Activated CD8-positive, alpha-beta memory T cell treated with anti-CD3 and anti-CD28 coated beads, Interleukin-2, amount 10 ng/mL, durations not matched to agents 7 days and 5 days (primary cell): ENCODE measurements at regions not wholly inside any gene's neighbourhood (a gene's known extent, or its start where the extent isn't known, plus 50 kb on each side); places are given as distances from the start of the nearest gene placed in this dataset.
"Not testable (repeated sequence)": the region's sequence is repeated elsewhere in the genome, so short reads cannot be mapped to it uniquely, and the experiment has no call there.

ENCODE experiments used
- ATAC-seq: fragments of 150-1000 bp; cut with Tn5 transposase; one replicate; pipeline ENCODE4 v1.10.0; 2021; ENCODE audit warnings: moderate library complexity
- CTCF ChIA-PET: fragments of 350-600 bp; sonication (Branson Sonifier 250); formaldehyde crosslinking; loops from one replicate; lab custom pipeline; 2021; ENCODE audit warnings: antibody characterized with exemption; lab: Charles Lee
- DNase-seq: peaks from one replicate; pipeline ENCODE4 v3.0.0-alpha.2; 2020
- H3K27ac Mint-ChIP-seq: one replicate; pipeline ENCODE4 v1.8.0; 2021; ENCODE audit warnings: mild to moderate bottlenecking, mixed read lengths
- H3K27me3 Mint-ChIP-seq: one replicate; pipeline ENCODE4 v1.8.0; 2021; ENCODE audit warnings: mixed read lengths
- H3K36me3 Mint-ChIP-seq: one replicate; pipeline ENCODE4 v1.8.0; 2021; ENCODE audit warnings: mild to moderate bottlenecking, mixed read lengths
- H3K4me1 Mint-ChIP-seq: one replicate; pipeline ENCODE4 v1.8.0; 2021; ENCODE audit warnings: mixed read lengths
- H3K4me3 Mint-ChIP-seq: one replicate; pipeline ENCODE4 v1.8.0; 2021; ENCODE audit warnings: mild to moderate bottlenecking, moderate library complexity, mixed read lengths
- H3K9me3 Mint-ChIP-seq: one replicate; pipeline ENCODE4 v1.8.0; 2022; ENCODE audit warnings: low read depth, mixed read lengths

DNA sequence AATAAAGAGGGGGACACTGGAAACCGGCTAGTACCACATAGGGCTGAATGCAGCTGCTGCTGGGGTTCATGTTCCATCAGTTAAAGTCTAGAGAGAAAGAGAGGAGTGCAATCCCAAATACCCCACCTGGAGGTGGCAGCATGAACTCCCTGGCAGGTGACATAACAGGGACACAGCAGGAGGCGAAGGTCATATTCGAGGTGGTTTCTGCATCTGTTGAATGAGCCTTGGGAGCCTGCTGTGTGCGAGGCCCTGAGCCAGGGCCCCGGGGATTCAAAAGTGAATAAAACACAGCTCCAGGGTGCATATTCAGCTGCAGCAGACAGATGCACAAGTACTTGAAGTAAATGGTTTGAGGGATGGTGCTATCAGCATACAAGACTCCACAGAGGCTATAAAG lies 456.8 kb downstream of the SETD4 start:
- no peak overlapping the region for H3K27ac Mint-ChIP-seq
- no peaks in the 10 kb centered on the region for H3K4me1 Mint-ChIP-seq
- no peaks in the 10 kb centered on the region for H3K36me3 Mint-ChIP-seq
- H3K27me3 Mint-ChIP-seq, result peaks cover 27% of the 10 kb centered on the region
- DNase-seq (no peak), ATAC-seq (no peak)
- CTCF ChIA-PET, result no interaction called here
- no peak overlapping the region for H3K4me3 Mint-ChIP-seq
- no peaks in the 10 kb centered on the region for H3K9me3 Mint-ChIP-seq

DNA sequence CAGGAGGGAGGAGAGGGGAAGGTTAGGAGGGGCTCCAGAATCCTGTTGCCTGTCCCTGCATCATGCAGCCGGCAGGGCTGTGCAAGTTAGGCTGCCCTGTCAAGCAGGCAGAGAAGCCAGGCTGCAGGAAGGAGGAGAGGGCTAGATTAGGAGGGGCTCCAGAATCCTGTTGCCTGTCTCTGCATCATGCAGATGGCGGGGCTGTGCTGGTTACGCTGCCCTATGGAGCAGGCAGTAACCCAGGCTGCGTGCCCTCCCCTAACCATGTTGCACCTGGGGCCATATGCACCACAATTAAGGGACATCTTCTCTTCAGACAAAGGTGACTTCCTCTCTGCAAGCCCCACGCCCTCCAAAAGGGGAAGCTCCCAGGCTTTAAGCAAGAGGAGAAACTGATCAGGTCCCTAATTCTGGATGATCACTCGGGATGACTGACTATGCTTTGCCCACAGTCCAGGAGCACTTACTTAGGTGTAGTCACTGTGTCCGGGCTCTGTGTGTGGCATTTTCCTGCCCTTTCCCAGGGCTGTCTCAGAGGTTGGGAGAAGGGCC lies 457.4 kb downstream of the SETD4 start:
- no peak overlapping the region for H3K27ac Mint-ChIP-seq
- no peaks in the 10 kb centered on the region for H3K4me1 Mint-ChIP-seq
- no peak for DNase-seq
- no peak overlapping the region for H3K4me3 Mint-ChIP-seq
- peaks cover 27% of the 10 kb centered on the region for H3K27me3 Mint-ChIP-seq
- H3K9me3 Mint-ChIP-seq, result no peaks in the 10 kb centered on the region
- no peak for ATAC-seq
- no peaks in the 10 kb centered on the region for H3K36me3 Mint-ChIP-seq
- CTCF ChIA-PET, result no interaction called here

GRCh38 chr21:35601211-35601610 lies 459.1 kb downstream of the SETD4 start:
- H3K27me3 Mint-ChIP-seq, result peaks cover 29% of the 10 kb centered on the region
- no peak overlapping the region for H3K27ac Mint-ChIP-seq
- no peaks in the 10 kb centered on the region for H3K36me3 Mint-ChIP-seq
- DNase-seq (no peak), ATAC-seq (no peak)
- no peak overlapping the region for H3K4me3 Mint-ChIP-seq
- no peaks in the 10 kb centered on the region for H3K4me1 Mint-ChIP-seq
- CTCF ChIA-PET, result no interaction called here
- H3K9me3 Mint-ChIP-seq, result no peaks in the 10 kb centered on the region

DNA sequence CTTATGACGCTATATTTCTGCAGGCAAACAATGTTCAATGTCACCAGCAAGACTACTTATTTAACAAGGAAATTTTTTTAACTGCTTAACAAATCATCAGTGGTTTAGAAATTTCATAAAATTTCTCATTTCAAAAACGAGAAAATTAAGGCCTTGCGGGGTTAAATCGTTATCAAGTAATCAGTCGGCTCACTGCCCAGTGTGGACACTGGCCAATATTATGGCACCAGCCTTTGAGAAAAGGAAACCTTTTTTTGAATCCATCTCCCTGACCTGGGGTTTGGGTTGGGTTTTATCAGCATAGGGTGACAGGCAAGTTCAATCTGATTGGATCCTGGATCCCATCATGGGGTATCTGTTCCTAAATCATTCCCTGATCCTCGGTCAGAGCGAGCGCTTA lies 461.2 kb downstream of the SETD4 start:
- H3K27ac Mint-ChIP-seq, result no peak overlapping the region
- no peak for DNase-seq
- no peak for ATAC-seq
- H3K36me3 Mint-ChIP-seq, result no peaks in the 10 kb centered on the region
- H3K27me3 Mint-ChIP-seq, result peaks cover 16% of the 10 kb centered on the region
- H3K4me1 Mint-ChIP-seq, result no peaks in the 10 kb centered on the region
- CTCF ChIA-PET, result no interaction called here
- H3K9me3 Mint-ChIP-seq, result no peaks in the 10 kb centered on the region
- H3K4me3 Mint-ChIP-seq, result no peak overlapping the region

- ATAC-seq, result no peak
- no peak for DNase-seq
- CTCF ChIA-PET, result no interaction called here
- no peaks in the 10 kb centered on the region for H3K36me3 Mint-ChIP-seq
- H3K9me3 Mint-ChIP-seq, result no peaks in the 10 kb centered on the region
- no peaks in the 10 kb centered on the region for H3K4me1 Mint-ChIP-seq
- no peak overlapping the region for H3K4me3 Mint-ChIP-seq
- no peak overlapping the region for H3K27ac Mint-ChIP-seq
- peaks cover 17% of the 10 kb centered on the region for H3K27me3 Mint-ChIP-seq
Observed at GRCh38 chr21:35597750-35598339, 462.5 kb downstream of the SETD4 start.

DNA sequence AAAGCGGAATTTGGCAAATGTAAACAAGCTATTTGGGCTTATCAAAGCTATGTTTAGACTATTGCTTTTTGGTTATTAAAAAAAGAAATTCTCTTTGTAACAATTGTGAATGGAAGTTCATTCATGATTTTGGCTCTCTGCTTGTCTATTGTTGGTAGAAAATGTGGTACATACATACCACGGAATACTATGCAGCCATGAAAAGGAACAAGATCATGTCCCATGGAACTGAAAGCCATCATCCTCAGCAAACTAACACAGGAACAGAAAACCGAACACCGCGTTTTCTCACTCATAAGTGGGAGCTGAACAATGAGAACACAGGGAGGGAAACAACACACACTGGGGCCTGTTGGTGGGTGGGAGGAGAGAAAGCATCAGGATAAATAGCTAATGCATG lies 465.4 kb downstream of the SETD4 start:
- CTCF ChIA-PET, result no interaction called here
- no peak for DNase-seq
- Mint-ChIP-seq H3K4me1 (no peaks in the 10 kb centered on the region), H3K27me3 (peaks cover 28% of the 10 kb centered on the region), H3K27ac (no peak overlapping the region), H3K36me3 (no peaks in the 10 kb centered on the region), H3K4me3 (no peak overlapping the region), H3K9me3 (no peaks in the 10 kb centered on the region)
- no peak for ATAC-seq

DNA sequence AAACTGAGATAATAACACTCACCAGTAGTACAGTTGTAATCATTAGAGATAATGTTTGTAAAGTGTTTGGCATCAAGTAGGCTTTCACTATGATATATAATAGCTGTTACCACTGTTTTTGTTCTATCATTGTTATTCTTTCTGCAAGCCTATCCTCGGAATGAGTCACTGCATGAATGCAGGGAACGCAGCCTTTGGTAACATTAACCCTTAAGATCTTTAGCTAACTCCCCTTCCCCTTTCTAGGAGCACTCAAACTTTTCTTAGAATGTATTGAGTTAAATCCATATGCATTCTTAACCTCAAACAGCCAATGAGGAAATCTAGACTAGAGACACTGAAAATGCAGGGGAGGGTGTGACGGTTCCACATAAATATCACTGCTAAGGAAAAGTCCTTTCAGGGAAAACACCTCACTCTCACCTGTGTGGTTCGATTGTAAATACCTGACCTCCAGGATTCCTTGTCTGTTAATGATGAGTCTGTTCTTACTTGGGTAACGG lies 467.3 kb downstream of the SETD4 start:
- peaks cover 27% of the 10 kb centered on the region for H3K27me3 Mint-ChIP-seq
- no peaks in the 10 kb centered on the region for H3K9me3 Mint-ChIP-seq
- CTCF ChIA-PET, result no interaction called here
- no peaks in the 10 kb centered on the region for H3K4me1 Mint-ChIP-seq
- DNase-seq, result no peak
- ATAC-seq, result no peak
- H3K27ac Mint-ChIP-seq, result no peak overlapping the region
- H3K4me3 Mint-ChIP-seq, result no peak overlapping the region
- no peaks in the 10 kb centered on the region for H3K36me3 Mint-ChIP-seq

GRCh38 chr21:35590284-35590683 lies 470.0 kb downstream of the SETD4 start:
- H3K4me1 Mint-ChIP-seq, CTCF ChIA-PET, DNase-seq, ATAC-seq, H3K9me3 Mint-ChIP-seq, H3K27ac Mint-ChIP-seq, H3K36me3 Mint-ChIP-seq, H3K4me3 Mint-ChIP-seq: not testable (repeated sequence)
- peaks cover 34% of the 10 kb centered on the region for H3K27me3 Mint-ChIP-seq

DNA sequence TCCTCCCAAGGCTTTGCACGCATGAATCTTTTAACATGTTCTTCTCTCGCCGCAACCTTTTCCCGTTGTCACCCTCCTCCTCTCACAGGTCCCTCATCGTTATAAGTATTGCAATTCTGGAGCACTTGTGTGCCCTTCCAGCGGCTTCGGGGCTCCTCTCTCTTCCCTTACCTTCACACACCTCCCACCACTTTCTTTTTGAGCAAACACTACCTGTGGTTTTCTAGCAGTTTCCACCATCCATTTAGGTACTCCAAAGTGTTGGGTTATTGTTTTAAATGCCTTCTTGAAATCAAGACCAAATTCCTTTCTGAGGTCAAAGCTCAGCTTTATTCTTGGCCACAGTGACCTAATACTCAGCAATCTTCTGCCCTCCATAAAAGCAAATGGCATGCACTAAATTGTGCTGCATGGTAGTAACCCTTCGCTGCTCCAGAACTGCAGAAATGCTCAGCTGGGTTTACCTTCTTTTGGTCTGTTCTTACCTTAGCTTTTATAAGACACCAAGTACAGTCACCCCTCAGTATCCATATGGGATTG lies 472.4 kb downstream of the SETD4 start:
- H3K4me3 Mint-ChIP-seq, result no peak overlapping the region
- H3K9me3 Mint-ChIP-seq, result no peaks in the 10 kb centered on the region
- CTCF ChIA-PET, result no interaction called here
- H3K36me3 Mint-ChIP-seq, result no peaks in the 10 kb centered on the region
- DNase-seq, result no peak
- ATAC-seq, result no peak
- no peak overlapping the region for H3K27ac Mint-ChIP-seq
- H3K4me1 Mint-ChIP-seq, result no peaks in the 10 kb centered on the region
- peaks cover 41% of the 10 kb centered on the region for H3K27me3 Mint-ChIP-seq

GRCh38 chr21:35586305-35586704 lies 474.0 kb downstream of the SETD4 start:
- no peak overlapping the region for H3K27ac Mint-ChIP-seq
- no peak for ATAC-seq
- no peak for DNase-seq
- no peak overlapping the region for H3K4me3 Mint-ChIP-seq
- CTCF ChIA-PET, result no interaction called here
- peaks cover 42% of the 10 kb centered on the region for H3K27me3 Mint-ChIP-seq
- no peaks in the 10 kb centered on the region for H3K9me3 Mint-ChIP-seq
- no peaks in the 10 kb centered on the region for H3K4me1 Mint-ChIP-seq
- no peaks in the 10 kb centered on the region for H3K36me3 Mint-ChIP-seq

DNA sequence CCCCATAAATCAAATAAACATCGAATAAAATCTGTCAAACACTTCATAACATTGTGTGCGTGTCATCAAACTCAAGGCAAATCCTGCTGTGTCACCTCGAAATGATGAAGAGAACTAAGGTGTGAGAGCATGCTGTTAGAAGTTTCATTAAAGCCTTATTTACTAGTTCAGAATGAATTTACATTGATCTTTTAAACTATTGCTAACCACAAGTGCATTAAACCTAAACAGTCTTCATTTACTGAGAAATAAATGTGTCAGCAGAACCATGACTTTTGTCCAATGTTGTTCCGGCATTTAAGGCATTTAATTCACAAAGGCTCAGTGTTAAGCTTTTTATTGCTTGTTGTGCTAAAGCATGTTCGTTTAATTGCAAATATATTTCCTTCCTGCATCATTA lies 474.4 kb downstream of the SETD4 start:
- Mint-ChIP-seq H3K4me1 (no peaks in the 10 kb centered on the region), H3K27me3 (peaks cover 38% of the 10 kb centered on the region), H3K27ac (no peak overlapping the region), H3K36me3 (no peaks in the 10 kb centered on the region), H3K4me3 (no peak overlapping the region), H3K9me3 (no peaks in the 10 kb centered on the region)
- CTCF ChIA-PET, result no interaction called here
- no peak for DNase-seq
- no peak for ATAC-seq

- CTCF ChIA-PET, result no interaction called here
- peaks cover 36% of the 10 kb centered on the region for H3K27me3 Mint-ChIP-seq
- H3K9me3 Mint-ChIP-seq, result no peaks in the 10 kb centered on the region
- ATAC-seq (no peak), DNase-seq (no peak)
- no peaks in the 10 kb centered on the region for H3K36me3 Mint-ChIP-seq
- no peak overlapping the region for H3K4me3 Mint-ChIP-seq
- H3K27ac Mint-ChIP-seq, result no peak overlapping the region
- H3K4me1 Mint-ChIP-seq, result no peaks in the 10 kb centered on the region
Observed at GRCh38 chr21:35585155-35585554, 475.2 kb downstream of the SETD4 start.

DNA sequence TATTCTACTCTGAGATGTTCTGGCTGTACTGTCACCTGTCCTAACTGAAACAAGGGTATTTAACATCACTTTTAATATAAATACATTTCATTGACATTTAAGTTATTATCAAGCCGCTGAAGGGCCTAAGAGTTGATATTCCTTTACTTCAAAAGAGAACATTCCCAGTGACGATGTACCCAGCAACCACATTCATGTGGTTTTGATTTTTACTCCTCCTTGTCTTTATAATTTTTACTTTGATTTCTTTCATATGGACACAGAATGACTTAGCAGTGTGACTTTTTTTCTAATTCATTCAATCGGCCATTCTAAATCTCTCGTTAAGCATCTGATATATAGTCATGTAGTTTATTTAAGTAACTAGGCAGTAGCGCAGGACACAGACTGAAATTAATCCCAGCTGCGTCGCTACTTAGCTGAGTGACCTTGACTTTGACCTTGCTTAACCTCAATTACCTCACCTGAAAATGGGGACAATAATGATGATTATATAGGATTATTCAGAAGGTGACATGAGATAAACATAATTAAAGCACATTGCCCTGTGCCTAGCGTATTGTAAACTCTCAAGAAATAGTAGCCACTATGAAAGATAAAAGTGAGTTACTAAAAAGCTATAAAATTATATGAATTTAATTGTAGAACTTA lies 476.6 kb downstream of the SETD4 start:
- H3K4me1 Mint-ChIP-seq, result peaks cover 7% of the 10 kb centered on the region
- ATAC-seq (no peak), DNase-seq (no peak)
- no peak overlapping the region for H3K27ac Mint-ChIP-seq
- H3K27me3 Mint-ChIP-seq, result peaks cover 35% of the 10 kb centered on the region
- CTCF ChIA-PET, result no interaction called here
- no peaks in the 10 kb centered on the region for H3K36me3 Mint-ChIP-seq
- no peak overlapping the region for H3K4me3 Mint-ChIP-seq
- no peaks in the 10 kb centered on the region for H3K9me3 Mint-ChIP-seq

DNA sequence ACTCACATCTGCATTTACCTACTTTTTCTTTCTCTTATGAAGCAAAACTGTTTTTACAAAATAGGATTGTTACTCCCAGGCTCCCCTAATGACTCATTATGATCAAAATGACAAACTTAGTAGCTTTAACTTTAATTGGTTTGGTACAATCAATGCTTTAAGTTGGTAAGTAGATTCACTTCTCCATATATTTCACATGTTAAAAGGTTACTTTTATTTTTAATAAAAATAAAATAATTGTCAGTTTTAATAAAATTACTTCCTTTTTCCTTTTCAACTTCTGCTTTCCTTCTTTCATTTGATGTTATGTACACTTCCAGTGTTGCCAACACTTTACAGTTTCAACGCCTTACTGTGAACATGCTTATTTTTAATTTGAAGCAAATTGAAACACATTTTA lies 477.6 kb downstream of the SETD4 start:
- CTCF ChIA-PET, result no interaction called here
- H3K27me3 Mint-ChIP-seq, result peaks cover 29% of the 10 kb centered on the region
- no peaks in the 10 kb centered on the region for H3K9me3 Mint-ChIP-seq
- ATAC-seq (no peak), DNase-seq (no peak)
- no peak overlapping the region for H3K27ac Mint-ChIP-seq
- H3K4me3 Mint-ChIP-seq, result no peak overlapping the region
- peaks cover 10% of the 10 kb centered on the region for H3K4me1 Mint-ChIP-seq
- H3K36me3 Mint-ChIP-seq, result no peaks in the 10 kb centered on the region
